ENCODE measurements at regions not wholly inside any gene's neighbourhood (a gene's known extent, or its start where the extent isn't known, plus 50 kb on each side); places are given as distances from the start of the nearest gene placed in this dataset.

- TF ChIP-seq POLR2A (IDR thresholded peaks at IDR 0.05; ENCODE audit: low read depth, low read length), result no peak
- TF ChIP-seq JUNB (IDR thresholded peaks at IDR 0.05), result no peak
- no peak for TF ChIP-seq CTCF (IDR thresholded peaks at IDR 0.05 in 2 of 3, conservative IDR thresholded peaks at IDR 0.05 in 1 of 3; ENCODE audit: control insufficient read depth in 2 of 3, extremely low read depth in 1 of 3, insufficient read depth in 1 of 3, low read depth in 3 of 3, low read length in 3 of 3)
Observed at GRCh38 chr1:191140038-191140437, 662.4 kb upstream of the BRINP3 start.

Data from GM12878 (cell line).